ENCODE measurements at regions not wholly inside any gene's neighbourhood (a gene's known extent, or its start where the extent isn't known, plus 50 kb on each side); places are given as distances from the start of the nearest gene placed in this dataset.

DNA sequence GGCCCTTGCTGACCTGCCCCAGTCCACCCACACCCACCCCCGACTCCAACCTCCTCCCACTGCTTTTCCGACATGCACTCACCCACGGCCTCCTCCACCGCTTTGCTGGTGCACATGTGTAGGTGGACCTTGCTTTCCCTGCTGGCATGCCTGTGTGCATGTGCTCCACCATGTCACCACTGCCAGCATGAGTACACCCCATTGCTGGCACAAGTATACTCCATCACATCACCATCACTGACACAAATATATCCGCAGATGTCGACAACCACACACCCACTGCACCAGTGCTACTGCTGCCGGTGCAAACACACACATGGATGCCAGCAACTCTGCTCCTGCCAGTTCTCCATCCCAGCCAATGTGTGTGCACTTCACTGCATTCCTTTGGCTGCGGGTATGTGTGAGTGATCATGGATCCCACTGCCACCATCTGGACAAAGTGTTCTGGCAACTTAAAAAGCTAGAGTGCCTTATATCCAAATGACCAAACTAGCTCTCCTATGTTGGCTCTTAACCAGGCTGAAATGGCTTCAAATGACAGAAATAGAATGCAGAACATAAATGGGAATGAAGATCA, 1072.3 kb downstream of the RAPGEF2 start:
- H3K36me3 ChIP-seq (ENCODE audit: insufficient read depth, low read length), result no peaks in the 10 kb centered on the region
- H3K4me2 ChIP-seq (ENCODE audit: insufficient read depth, low read length), result no peak overlapping the region
- H4K20me1 ChIP-seq (ENCODE audit: insufficient read depth, low read length), result no peaks in the 10 kb centered on the region
- H2AFZ ChIP-seq (ENCODE audit: low read length), result no peak overlapping the region
- no peaks in the 10 kb centered on the region for H3K79me2 ChIP-seq (ENCODE audit: insufficient read depth, low read length)
- H3K27ac ChIP-seq (ENCODE audit: low read depth, low read length), result no peak overlapping the region
- DNase-seq (ENCODE audit: insufficient read length, low spot score, missing footprints), result no peak
- H3K27me3 ChIP-seq (ENCODE audit: insufficient read depth, low read length), result no peaks in the 10 kb centered on the region
- no peaks in the 10 kb centered on the region for H3K4me1 ChIP-seq (ENCODE audit: insufficient read depth, low read length)
- no peaks in the 10 kb centered on the region for H3K9me3 ChIP-seq (ENCODE audit: low read depth, low read length)
- TF ChIP-seq, protein P1, sequence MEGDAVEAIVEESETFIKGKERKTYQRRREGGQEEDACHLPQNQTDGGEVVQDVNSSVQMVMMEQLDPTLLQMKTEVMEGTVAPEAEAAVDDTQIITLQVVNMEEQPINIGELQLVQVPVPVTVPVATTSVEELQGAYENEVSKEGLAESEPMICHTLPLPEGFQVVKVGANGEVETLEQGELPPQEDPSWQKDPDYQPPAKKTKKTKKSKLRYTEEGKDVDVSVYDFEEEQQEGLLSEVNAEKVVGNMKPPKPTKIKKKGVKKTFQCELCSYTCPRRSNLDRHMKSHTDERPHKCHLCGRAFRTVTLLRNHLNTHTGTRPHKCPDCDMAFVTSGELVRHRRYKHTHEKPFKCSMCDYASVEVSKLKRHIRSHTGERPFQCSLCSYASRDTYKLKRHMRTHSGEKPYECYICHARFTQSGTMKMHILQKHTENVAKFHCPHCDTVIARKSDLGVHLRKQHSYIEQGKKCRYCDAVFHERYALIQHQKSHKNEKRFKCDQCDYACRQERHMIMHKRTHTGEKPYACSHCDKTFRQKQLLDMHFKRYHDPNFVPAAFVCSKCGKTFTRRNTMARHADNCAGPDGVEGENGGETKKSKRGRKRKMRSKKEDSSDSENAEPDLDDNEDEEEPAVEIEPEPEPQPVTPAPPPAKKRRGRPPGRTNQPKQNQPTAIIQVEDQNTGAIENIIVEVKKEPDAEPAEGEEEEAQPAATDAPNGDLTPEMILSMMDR (IDR thresholded peaks at IDR 0.05; ENCODE audit: extremely low read depth, low read depth, low read length), result no peak
- H3K4me3 ChIP-seq (ENCODE audit: insufficient read depth, low read length), result no peak overlapping the region

DNA sequence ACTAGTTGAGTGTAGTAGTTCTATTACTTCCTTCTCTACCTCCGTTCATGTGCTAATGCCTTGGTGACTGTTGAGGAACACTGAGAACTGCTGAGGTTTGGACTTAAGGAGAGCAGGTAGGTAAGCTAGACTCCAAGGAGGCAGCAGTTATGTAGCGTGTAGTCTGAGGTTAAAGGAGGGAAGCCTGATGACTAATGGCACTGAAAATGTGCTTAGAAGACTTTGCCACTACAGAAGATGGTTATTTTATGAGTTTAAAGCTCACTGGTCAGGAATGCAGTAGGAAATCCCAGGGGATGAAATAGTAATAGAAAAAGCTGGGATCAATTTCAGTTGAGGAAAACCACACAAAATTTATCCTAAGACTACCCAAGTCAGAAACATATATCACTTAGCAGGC, 1077.3 kb downstream of the RAPGEF2 start:
- Histone ChIP-seq H3K27ac (ENCODE audit: low read depth, low read length) (no peak overlapping the region), H2AFZ (ENCODE audit: low read length) (no peak overlapping the region), H4K20me1 (ENCODE audit: insufficient read depth, low read length) (no peaks in the 10 kb centered on the region), H3K9me3 (ENCODE audit: low read depth, low read length) (no peaks in the 10 kb centered on the region), H3K79me2 (ENCODE audit: insufficient read depth, low read length) (no peaks in the 10 kb centered on the region), H3K4me1 (ENCODE audit: insufficient read depth, low read length) (no peaks in the 10 kb centered on the region), H3K4me2 (ENCODE audit: insufficient read depth, low read length) (no peak overlapping the region), H3K36me3 (ENCODE audit: insufficient read depth, low read length) (no peaks in the 10 kb centered on the region), H3K27me3 (ENCODE audit: insufficient read depth, low read length) (no peaks in the 10 kb centered on the region), H3K4me3 (ENCODE audit: insufficient read depth, low read length) (no peak overlapping the region)
- peak; percentile 42 for DNase-seq (ENCODE audit: insufficient read length, low spot score, missing footprints)
- TF ChIP-seq, protein P1 (IDR thresholded peaks at IDR 0.05; ENCODE audit: extremely low read depth, low read depth, low read length), result no peak

DNA sequence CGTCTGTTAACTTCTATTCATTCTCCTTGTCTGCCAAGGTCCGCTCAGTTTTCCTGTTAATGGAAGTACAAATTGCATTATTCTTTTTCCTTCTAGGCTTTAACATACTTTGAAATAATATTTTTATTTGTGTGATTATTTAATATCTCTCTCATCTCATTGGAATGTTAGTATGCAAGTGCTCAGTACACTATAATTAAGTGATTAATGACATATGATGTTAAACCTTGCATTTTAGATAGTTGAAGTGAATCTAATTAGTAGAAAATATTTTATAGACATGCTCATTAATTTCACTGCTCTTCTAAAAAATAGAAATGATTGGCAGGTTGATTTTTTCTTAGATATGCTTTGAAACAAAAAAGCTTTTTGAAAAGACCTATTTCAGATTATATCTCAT, 1079.8 kb downstream of the RAPGEF2 start:
- Histone ChIP-seq H3K27ac (ENCODE audit: low read depth, low read length) (no peak overlapping the region), H3K79me2 (ENCODE audit: insufficient read depth, low read length) (no peaks in the 10 kb centered on the region), H3K4me1 (ENCODE audit: insufficient read depth, low read length) (no peaks in the 10 kb centered on the region), H3K36me3 (ENCODE audit: insufficient read depth, low read length) (no peaks in the 10 kb centered on the region), H3K27me3 (ENCODE audit: insufficient read depth, low read length) (no peaks in the 10 kb centered on the region), H3K4me2 (ENCODE audit: insufficient read depth, low read length) (no peak overlapping the region), H4K20me1 (ENCODE audit: insufficient read depth, low read length) (no peaks in the 10 kb centered on the region), H3K9me3 (ENCODE audit: low read depth, low read length) (no peaks in the 10 kb centered on the region), H2AFZ (ENCODE audit: low read length) (no peak overlapping the region), H3K4me3 (ENCODE audit: insufficient read depth, low read length) (no peak overlapping the region)
- DNase-seq (ENCODE audit: insufficient read length, low spot score, missing footprints), result no peak
- TF ChIP-seq, protein P1 (IDR thresholded peaks at IDR 0.05; ENCODE audit: extremely low read depth, low read depth, low read length), result no peak

DNA sequence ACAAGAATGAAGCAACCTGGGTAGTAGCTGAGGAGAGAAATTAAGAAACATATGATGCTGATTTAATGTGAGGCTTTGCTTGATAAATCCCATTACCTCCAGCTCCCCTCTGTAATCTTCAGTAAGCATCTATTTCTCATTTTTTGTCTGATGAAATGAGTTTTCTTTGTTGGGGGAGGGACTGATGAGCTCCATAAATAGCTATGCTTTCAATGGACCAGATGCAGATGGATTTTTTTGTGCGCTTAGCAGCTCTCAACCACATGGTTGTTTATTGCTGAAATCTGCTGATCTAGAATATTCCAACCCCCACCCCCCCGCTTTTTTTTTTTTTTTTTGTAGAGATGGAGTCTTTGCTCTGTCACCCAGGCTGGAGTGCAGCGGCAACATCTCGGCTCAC, 1082.0 kb downstream of the RAPGEF2 start:
- Histone ChIP-seq H3K9me3 (ENCODE audit: low read depth, low read length) (no peaks in the 10 kb centered on the region), H3K4me1 (ENCODE audit: insufficient read depth, low read length) (no peaks in the 10 kb centered on the region), H3K4me2 (ENCODE audit: insufficient read depth, low read length) (no peak overlapping the region), H2AFZ (ENCODE audit: low read length) (no peak overlapping the region), H3K4me3 (ENCODE audit: insufficient read depth, low read length) (no peak overlapping the region), H3K36me3 (ENCODE audit: insufficient read depth, low read length) (no peaks in the 10 kb centered on the region), H3K27me3 (ENCODE audit: insufficient read depth, low read length) (no peaks in the 10 kb centered on the region), H3K27ac (ENCODE audit: low read depth, low read length) (no peak overlapping the region), H3K79me2 (ENCODE audit: insufficient read depth, low read length) (no peaks in the 10 kb centered on the region), H4K20me1 (ENCODE audit: insufficient read depth, low read length) (no peaks in the 10 kb centered on the region)
- DNase-seq (ENCODE audit: insufficient read length, low spot score, missing footprints), result no peak
- TF ChIP-seq, protein P1 (IDR thresholded peaks at IDR 0.05; ENCODE audit: extremely low read depth, low read depth, low read length), result no peak
